ENCODE measurements at regions not wholly inside any gene's neighbourhood (a gene's known extent, or its start where the extent isn't known, plus 50 kb on each side); places are given as distances from the start of the nearest gene placed in this dataset.

- TF ChIP-seq, protein P1, sequence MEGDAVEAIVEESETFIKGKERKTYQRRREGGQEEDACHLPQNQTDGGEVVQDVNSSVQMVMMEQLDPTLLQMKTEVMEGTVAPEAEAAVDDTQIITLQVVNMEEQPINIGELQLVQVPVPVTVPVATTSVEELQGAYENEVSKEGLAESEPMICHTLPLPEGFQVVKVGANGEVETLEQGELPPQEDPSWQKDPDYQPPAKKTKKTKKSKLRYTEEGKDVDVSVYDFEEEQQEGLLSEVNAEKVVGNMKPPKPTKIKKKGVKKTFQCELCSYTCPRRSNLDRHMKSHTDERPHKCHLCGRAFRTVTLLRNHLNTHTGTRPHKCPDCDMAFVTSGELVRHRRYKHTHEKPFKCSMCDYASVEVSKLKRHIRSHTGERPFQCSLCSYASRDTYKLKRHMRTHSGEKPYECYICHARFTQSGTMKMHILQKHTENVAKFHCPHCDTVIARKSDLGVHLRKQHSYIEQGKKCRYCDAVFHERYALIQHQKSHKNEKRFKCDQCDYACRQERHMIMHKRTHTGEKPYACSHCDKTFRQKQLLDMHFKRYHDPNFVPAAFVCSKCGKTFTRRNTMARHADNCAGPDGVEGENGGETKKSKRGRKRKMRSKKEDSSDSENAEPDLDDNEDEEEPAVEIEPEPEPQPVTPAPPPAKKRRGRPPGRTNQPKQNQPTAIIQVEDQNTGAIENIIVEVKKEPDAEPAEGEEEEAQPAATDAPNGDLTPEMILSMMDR (IDR thresholded peaks at IDR 0.05; ENCODE audit: low read length): no peak
- TF ChIP-seq EZH2 (optimal IDR thresholded peaks at IDR 0.05; ENCODE audit: low read depth, low read length): no peak
- no peak for TF ChIP-seq EZH2phosphoT487 (IDR thresholded peaks at IDR 0.05; ENCODE audit: low read length)
Measured at GRCh38 chr4:142925161-142925560, 79.1 kb upstream of the INPP4B start.

All from MM.1S (cell line).